Body of pancreas (tissue), 4 donors: ENCODE measurements at regions not wholly inside any gene's neighbourhood (a gene's known extent, or its start where the extent isn't known, plus 50 kb on each side); places are given as distances from the start of the nearest gene placed in this dataset.
"Not testable (repeated sequence)": the region's sequence is repeated elsewhere in the genome, so short reads cannot be mapped to it uniquely, and the experiment has no call there.

Experiments
- ATAC-seq: fragments of 150-250 bp; one replicate; pipeline ENCODE4 v1.9.1; 2016
- DNase-seq, 4 donors: peaks; one replicate each; pipeline ENCODE4 v3.0.0-alpha.2; 2019
- H3K27ac ChIP-seq, 4 donors: fragments of 200-600 bp; sonication (generic); 1 replicate in 3 of 4; 2 replicates in 1 of 4; pipeline versions ENCODE4 v1.5.1 to v1.6.1; 2016 to 2019; ENCODE audit warnings: mild to moderate bottlenecking in 1 of 4, mixed read lengths in 1 of 4, moderate library complexity in 1 of 4
- H3K27me3 ChIP-seq, 2 donors: fragments of 200-600 bp; sonication (generic); one replicate each; pipeline ENCODE4 v1.6.0; 2016; ENCODE audit warnings: mild to moderate bottlenecking in 1 of 2
- H3K36me3 ChIP-seq, 2 donors: fragments of 200-600 bp; sonication (generic); replicated peaks in 1 of 2; 2 replicates each; pipeline ENCODE4 v1.5.1; 2016; ENCODE audit warnings: low read depth in 2 of 2; ENCODE audit not compliant: insufficient read depth in 1 of 2
- H3K4me1 ChIP-seq: fragments of 200-600 bp; sonication (generic); one replicate; pipeline ENCODE4 v1.6.0; 2016
- H3K4me3 ChIP-seq, 2 donors: fragments of 200-600 bp; sonication (generic); 1 replicate in 1 of 2; 2 replicates in 1 of 2; pipeline ENCODE4 v1.5.1; 2016 to 2019
- H3K9me3 ChIP-seq, 3 donors: fragments of 200-600 bp; sonication (generic); 1 replicate in 2 of 3; 2 replicates in 1 of 3; pipeline ENCODE4 v1.5.1; 2016
- POLR2A ChIP-seq, 3 donors: fragments of 450-650 bp; IDR thresholded peaks; one replicate each; pipeline ENCODE4 v1.6.1; 2016; ENCODE audit warnings: antibody characterized with exemption in 3 of 3, mild to moderate bottlenecking in 2 of 3
- WGBS, 2 donors: methylation state at CpG; one replicate each; pipeline ENCODE4 v1.1.5; 2017; 5-methylcytosine and 5-hydroxymethylcytosine counted together
- intact Hi-C: fragments of 100-400 bp; cut with DNase I; formaldehyde crosslinking; loops from one replicate; pipeline ENCODE4 v1.15.1; 2023
- TF ChIP-seq, protein P1 (sequence below), 7 experiments: fragments of 450-650 bp in 4 of 7; fragments of 200-600 bp in 3 of 7; sonication (generic) in 3 of 7; IDR thresholded peaks; one replicate each; pipeline ENCODE4 v1.5.1; 2016 to 2019; ENCODE audit warnings: antibody characterized with exemption in 7 of 7

GRCh38 chr22:27602390-27602789 is 199.2 kb downstream of the MN1 start:
- DNase-seq, result no peak
- H3K36me3 ChIP-seq, result no peaks in the 10 kb centered on the region
- H3K4me3 ChIP-seq, result no peak overlapping the region
- intact Hi-C loops, result no loop called here
- H3K9me3 ChIP-seq, result no peaks in the 10 kb centered on the region
- no peaks in the 10 kb centered on the region for H3K4me1 ChIP-seq
- H3K27ac ChIP-seq, result no peak overlapping the region
- WGBS, 2 donors, result 59% methylated on average over 6 of the region's 6 CpGs
- no peak for TF ChIP-seq POLR2A (IDR thresholded peaks at IDR 0.05)
- TF ChIP-seq, protein P1, sequence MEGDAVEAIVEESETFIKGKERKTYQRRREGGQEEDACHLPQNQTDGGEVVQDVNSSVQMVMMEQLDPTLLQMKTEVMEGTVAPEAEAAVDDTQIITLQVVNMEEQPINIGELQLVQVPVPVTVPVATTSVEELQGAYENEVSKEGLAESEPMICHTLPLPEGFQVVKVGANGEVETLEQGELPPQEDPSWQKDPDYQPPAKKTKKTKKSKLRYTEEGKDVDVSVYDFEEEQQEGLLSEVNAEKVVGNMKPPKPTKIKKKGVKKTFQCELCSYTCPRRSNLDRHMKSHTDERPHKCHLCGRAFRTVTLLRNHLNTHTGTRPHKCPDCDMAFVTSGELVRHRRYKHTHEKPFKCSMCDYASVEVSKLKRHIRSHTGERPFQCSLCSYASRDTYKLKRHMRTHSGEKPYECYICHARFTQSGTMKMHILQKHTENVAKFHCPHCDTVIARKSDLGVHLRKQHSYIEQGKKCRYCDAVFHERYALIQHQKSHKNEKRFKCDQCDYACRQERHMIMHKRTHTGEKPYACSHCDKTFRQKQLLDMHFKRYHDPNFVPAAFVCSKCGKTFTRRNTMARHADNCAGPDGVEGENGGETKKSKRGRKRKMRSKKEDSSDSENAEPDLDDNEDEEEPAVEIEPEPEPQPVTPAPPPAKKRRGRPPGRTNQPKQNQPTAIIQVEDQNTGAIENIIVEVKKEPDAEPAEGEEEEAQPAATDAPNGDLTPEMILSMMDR (IDR thresholded peaks at IDR 0.05), result no peak
- ATAC-seq, result no peak
- no peaks in the 10 kb centered on the region for H3K27me3 ChIP-seq

- 88 to 89% methylated on average over 11 of the region's 11 CpGs for WGBS, 2 donors
- no peaks in the 10 kb centered on the region for H3K9me3 ChIP-seq
- peak overlapping the region in 1 of 4 donors; percentile 44 for H3K27ac ChIP-seq
- no peaks in the 10 kb centered on the region for H3K27me3 ChIP-seq
- intact Hi-C loops, result no loop called here
- DNase-seq (no peak), ATAC-seq (no peak)
- H3K4me1 ChIP-seq, result no peaks in the 10 kb centered on the region
- no peak overlapping the region for H3K4me3 ChIP-seq
- TF ChIP-seq POLR2A (IDR thresholded peaks at IDR 0.05), result no peak
- TF ChIP-seq, protein P1 (IDR thresholded peaks at IDR 0.05), result no peak
- H3K36me3 ChIP-seq, result no peaks in the 10 kb centered on the region
Measured at GRCh38 chr22:27603111-27603799, 198.3 kb downstream of the MN1 start.

- DNase-seq (peak; percentile 29 to 63 (median 55)), ATAC-seq (peak; percentile 55)
- intact Hi-C loops, result no loop called here
- 45 to 70% methylated on average over 9 of the region's 9 CpGs for WGBS, 2 donors
- Histone ChIP-seq H3K9me3 (no peaks in the 10 kb centered on the region), H3K27ac (peak overlapping the region in 1 of 4 donors; percentile 44), H3K27me3 (no peaks in the 10 kb centered on the region), H3K4me1 (no peaks in the 10 kb centered on the region), H3K36me3 (no peaks in the 10 kb centered on the region), H3K4me3 (no peak overlapping the region)
- TF ChIP-seq, protein P1 (IDR thresholded peaks at IDR 0.05), result peak in 1 of 7 experiments; percentile 21
- TF ChIP-seq POLR2A (IDR thresholded peaks at IDR 0.05), result no peak
Measured at GRCh38 chr22:27603800-27604144, 197.8 kb downstream of the MN1 start.

DNA sequence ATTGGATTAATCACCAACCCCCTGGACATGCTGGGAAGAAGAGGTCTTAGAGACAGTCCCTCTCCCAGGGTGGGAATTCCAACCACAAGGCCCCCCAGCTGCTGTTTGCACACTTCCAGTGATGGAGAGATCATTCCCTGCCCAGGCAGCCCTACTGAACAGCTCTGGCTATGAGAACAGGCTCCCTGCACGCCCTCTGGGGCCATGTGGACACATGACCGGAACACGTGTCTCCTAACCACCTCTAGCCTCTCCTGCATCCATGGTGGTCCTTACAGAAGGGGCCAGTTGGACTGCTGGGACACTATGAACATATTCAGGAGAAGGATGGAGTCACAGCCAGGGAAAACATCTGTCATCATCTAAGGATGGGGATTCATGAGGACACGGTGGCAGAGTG is 196.2 kb downstream of the MN1 start:
- no peak overlapping the region for H3K27ac ChIP-seq
- WGBS, 2 donors, result 84 to 94% methylated on average over 4 of the region's 4 CpGs
- DNase-seq (no peak), ATAC-seq (no peak)
- intact Hi-C loops, result no loop called here
- no peaks in the 10 kb centered on the region for H3K9me3 ChIP-seq
- no peaks in the 10 kb centered on the region for H3K27me3 ChIP-seq
- no peaks in the 10 kb centered on the region for H3K36me3 ChIP-seq
- no peak overlapping the region for H3K4me3 ChIP-seq
- TF ChIP-seq, protein P1 (IDR thresholded peaks at IDR 0.05), result no peak
- no peak for TF ChIP-seq POLR2A (IDR thresholded peaks at IDR 0.05)
- H3K4me1 ChIP-seq, result no peaks in the 10 kb centered on the region

- H3K4me3 ChIP-seq, H3K27me3 ChIP-seq, intact Hi-C loops, ATAC-seq, H3K4me1 ChIP-seq, H3K9me3 ChIP-seq, H3K27ac ChIP-seq, H3K36me3 ChIP-seq, DNase-seq: not testable (repeated sequence)
- WGBS, 2 donors, result 85 to 97% methylated on average over 7 of the region's 7 CpGs
Measured at GRCh38 chr22:27607750-27608149, 193.8 kb downstream of the MN1 start.
